Astrocyte of the cerebellum (primary cell): ENCODE measurements at regions not wholly inside any gene's neighbourhood (a gene's known extent, or its start where the extent isn't known, plus 50 kb on each side); places are given as distances from the start of the nearest gene placed in this dataset.

Experiments
- DNase-seq: peaks from one replicate; pipeline ENCODE4 v3.0.0-alpha.2; 2011; ENCODE audit warnings: low read depth
- H3K4me3 ChIP-seq: 2 replicates; pipeline ENCODE4 v1.5.1; 2011; ENCODE audit warnings: mild to moderate bottlenecking, low read depth, low read length, moderate library complexity
- in situ Hi-C: cut with HindIII; loops from 2 replicates; pipeline ENCODE4 v1.10.0; 2017; ENCODE audit warnings: low sequenced_read_pairs
- TF ChIP-seq, protein P1 (sequence below): IDR thresholded peaks from 2 replicates; pipeline ENCODE4 v1.5.1; 2012; ENCODE audit warnings: low read length, low read depth, moderate library complexity, mild to moderate bottlenecking; ENCODE audit errors: missing control alignments

DNA sequence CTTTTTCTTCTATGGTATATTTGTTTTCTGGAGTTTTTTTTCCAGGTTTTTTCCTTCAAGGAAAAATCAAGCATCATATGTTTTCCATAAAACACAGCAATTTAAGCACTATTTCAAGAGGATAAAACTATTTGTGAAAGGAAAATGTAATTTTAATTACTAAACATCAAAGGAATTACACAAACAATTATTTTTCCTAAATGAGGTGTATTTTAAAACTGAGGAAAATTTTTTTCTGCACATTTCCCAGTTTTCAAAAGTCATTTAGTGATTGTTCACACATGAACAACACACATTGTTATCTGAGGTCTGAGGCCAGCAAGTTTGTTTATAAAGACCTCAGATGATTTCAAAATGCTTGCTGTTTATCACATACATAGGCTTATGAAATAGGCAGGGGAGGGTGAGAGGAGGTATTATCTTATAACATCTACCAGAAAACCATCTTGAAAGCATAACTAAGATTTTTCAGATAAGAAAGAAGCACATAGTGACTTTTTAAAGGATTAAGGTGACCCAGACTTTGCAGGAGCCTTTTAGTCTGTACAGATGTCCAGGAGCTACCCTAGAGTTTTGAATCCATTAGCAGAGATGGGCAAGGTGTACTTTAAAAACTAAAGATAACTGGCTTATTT is 381.6 kb downstream of the GJA1 start:
- in situ Hi-C loops = no loop called here
- no peak for DNase-seq
- H3K4me3 ChIP-seq = no peak overlapping the region
- TF ChIP-seq, protein P1, sequence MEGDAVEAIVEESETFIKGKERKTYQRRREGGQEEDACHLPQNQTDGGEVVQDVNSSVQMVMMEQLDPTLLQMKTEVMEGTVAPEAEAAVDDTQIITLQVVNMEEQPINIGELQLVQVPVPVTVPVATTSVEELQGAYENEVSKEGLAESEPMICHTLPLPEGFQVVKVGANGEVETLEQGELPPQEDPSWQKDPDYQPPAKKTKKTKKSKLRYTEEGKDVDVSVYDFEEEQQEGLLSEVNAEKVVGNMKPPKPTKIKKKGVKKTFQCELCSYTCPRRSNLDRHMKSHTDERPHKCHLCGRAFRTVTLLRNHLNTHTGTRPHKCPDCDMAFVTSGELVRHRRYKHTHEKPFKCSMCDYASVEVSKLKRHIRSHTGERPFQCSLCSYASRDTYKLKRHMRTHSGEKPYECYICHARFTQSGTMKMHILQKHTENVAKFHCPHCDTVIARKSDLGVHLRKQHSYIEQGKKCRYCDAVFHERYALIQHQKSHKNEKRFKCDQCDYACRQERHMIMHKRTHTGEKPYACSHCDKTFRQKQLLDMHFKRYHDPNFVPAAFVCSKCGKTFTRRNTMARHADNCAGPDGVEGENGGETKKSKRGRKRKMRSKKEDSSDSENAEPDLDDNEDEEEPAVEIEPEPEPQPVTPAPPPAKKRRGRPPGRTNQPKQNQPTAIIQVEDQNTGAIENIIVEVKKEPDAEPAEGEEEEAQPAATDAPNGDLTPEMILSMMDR = no peak

DNA sequence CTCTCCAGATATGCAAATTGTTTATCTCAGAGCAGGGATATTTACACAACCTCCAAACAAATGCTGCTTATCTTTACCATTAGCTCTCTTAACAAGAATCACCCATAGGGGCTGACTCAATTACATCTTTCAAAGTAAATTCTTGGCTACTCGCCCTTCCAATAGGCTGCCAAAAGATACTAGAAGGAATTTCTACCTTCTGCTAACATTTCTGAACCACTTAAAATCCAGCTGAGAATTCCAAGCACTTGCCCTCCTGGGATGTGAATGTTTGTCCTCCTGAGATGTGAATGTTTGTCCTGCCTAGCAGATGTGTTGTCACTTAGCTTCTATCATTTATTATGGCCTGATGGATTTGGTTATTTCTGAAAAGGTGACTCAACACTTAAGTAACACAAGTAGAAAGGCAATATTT is 388.0 kb downstream of the GJA1 start:
- H3K4me3 ChIP-seq = no peak overlapping the region
- TF ChIP-seq, protein P1 = no peak
- in situ Hi-C loops = no loop called here
- peak; percentile 53 for DNase-seq

DNA sequence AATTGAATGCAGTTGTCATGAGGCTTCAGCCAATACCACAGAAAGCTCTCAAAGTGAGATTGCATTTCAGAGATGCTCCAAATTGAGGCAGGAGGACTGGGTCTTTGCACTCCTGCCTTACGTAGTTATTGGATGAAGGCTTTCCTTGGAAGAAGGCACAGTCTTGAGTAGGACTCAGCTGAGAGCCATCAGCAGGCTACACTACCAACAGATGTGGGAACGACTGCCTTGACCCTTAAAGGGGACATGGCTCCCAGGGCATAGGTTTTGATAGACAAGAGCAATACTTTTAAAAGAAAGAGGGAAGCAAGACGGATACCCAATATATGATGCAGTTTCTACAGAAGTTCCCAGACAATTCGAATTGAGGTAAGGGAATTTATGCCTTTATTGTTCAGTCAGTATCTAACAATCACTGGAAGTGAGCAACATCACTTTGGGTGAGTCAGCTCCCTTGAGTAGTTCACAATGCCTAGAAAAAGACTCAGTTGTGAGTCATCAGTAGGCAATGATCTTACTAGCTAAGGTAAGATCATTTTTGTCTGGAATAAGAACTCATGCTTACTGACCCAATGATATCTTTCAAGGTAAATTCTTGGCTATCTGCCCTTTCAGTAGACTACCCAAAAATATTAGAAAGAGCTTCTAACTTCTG is 390.8 kb downstream of the GJA1 start:
- DNase-seq = peak; percentile 79
- in situ Hi-C loops = no loop called here
- TF ChIP-seq, protein P1 = no peak
- H3K4me3 ChIP-seq = no peak overlapping the region

DNA sequence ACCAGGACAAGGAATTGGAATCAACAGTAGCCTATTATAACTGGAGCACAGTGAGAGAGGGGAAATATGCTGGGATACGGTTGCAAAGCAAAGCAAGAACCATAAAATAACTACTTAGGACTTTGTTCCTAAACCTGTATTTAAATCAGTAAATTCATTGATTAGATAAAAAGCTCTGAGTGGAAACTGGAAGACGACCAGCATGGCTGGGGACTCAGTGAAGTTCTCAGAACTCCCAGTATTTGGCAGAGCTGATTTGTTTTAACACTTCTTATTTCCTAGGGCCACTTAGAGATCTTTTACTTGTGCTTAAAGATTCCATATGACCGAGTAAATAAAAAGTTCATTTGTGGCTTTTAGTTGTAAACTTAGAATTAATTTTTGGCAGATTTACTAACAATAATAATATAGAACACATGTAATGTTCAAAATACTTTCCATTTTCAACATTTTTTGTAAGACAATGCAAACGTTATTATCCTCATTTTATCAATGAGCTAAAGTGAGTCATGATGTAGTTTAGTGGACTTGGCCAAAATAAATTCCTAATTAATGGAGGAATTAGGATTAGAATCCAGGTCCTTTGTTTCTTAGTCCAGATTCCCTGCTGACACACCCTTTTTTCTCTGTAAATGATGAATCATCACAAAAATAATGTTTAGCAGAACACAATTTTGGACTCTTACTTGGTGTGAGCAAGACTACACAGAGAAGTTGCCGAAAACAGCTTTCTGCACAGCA is 392.9 kb downstream of the GJA1 start:
- in situ Hi-C loops = no loop called here

DNA sequence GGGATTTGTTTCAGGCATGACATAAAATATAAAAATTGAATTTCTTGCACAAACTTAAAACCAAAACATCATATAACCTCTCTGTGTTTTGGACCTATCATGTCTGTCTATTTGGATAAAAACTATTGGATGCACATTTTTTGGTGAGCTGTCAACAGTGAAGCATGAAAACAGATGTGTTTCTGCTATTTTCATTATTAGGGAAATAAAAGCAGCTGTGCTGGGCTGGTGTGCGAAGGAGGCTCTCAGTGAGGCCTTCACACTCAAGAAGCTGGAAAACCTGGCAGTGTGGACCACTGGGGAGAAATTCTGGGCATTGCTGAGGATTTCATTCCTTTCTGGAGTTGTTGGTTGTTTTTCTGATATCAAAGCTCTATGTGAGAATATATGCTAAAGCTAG is 395.3 kb downstream of the GJA1 start:
- H3K4me3 ChIP-seq = no peak overlapping the region
- DNase-seq = no peak
- TF ChIP-seq, protein P1 = no peak
- in situ Hi-C loops = no loop called here

More for the DNA sequence above, 392.9 kb downstream of the GJA1 start:
- no peak overlapping the region for H3K4me3 ChIP-seq
- TF ChIP-seq, protein P1 = no peak
- DNase-seq = no peak

DNA sequence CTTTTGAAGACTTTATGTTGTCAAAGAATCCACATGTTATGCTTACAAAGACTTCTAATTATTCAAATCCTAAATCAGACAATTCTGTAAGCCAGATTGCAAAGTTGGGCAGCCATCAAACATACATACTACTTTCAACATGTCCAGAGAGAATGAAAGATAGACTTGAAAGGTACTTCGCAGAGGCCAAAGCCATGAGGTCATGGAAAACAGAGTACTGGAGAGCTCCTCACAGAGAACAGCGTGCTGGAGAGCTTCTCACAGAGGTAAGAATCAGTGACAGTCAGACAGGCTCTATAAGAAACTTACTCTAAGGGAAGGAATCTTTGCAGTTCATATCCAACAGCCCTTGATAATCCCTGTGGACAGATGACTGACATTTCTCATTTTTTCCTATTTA is 400.2 kb downstream of the GJA1 start:
- in situ Hi-C loops = no loop called here
- no peak overlapping the region for H3K4me3 ChIP-seq
- TF ChIP-seq, protein P1 = no peak
- no peak for DNase-seq
